ENCODE measurements at regions not wholly inside any gene's neighbourhood (a gene's known extent, or its start where the extent isn't known, plus 50 kb on each side); places are given as distances from the start of the nearest gene placed in this dataset.

DNA sequence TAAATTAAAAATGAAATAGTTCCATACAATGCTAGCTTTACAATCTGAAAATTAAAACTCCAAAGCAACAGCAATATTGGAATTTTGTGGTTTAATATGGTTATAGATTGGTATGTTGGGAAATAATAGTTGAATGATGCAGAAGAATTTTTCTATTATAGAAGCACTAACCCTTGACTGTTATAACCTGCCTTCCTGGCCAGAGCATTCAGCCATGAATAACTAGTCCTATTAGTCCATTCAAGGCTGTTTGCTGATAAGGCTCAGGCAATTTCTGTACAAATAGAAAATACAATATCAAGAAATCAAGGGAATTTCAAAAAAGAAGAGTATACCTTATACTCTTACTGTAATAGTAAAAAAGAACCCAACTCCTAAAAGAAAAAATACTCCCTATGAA lies 101.6 kb upstream of the SP4 start:
- no peak for TF ChIP-seq CTCF (IDR thresholded peaks at IDR 0.05; ENCODE audit: borderline replicate concordance, extremely low read depth, low read length, poor library complexity, severe bottlenecking)
- TF ChIP-seq EZH2 (IDR thresholded peaks at IDR 0.05; ENCODE audit: borderline replicate concordance, low read depth, low read length, severe bottlenecking): no peak

Measured in DND-41 (cell line).